Thoracic aorta (tissue), 2 donors: ENCODE measurements at regions not wholly inside any gene's neighbourhood (a gene's known extent, or its start where the extent isn't known, plus 50 kb on each side); places are given as distances from the start of the nearest gene placed in this dataset.

Experiments
- ATAC-seq: fragments of 150-250 bp; one replicate; pipeline ENCODE4 v1.8.0; 2017; ENCODE audit warnings: low read depth; ENCODE audit not compliant: insufficient number of reproducible peaks, low FRiP score
- DNase-seq: peaks from one replicate; pipeline ENCODE4 v3.0.0-alpha.2; 2020; ENCODE audit warnings: low spot score
- H3K27ac ChIP-seq, 2 donors: fragments of 200-600 bp; sonication (generic); 1 replicate in 1 of 2; 2 replicates in 1 of 2; pipeline ENCODE4 v1.5.1; 2016; ENCODE audit warnings: mild to moderate bottlenecking in 2 of 2, moderate library complexity in 2 of 2
- H3K27me3 ChIP-seq: fragments of 200-600 bp; sonication (generic); replicated peaks from 2 replicates; pipeline ENCODE4 v1.6.0; 2016; ENCODE audit warnings: mild to moderate bottlenecking; ENCODE audit not compliant: insufficient read depth
- H3K36me3 ChIP-seq: fragments of 200-600 bp; sonication (generic); one replicate; pipeline ENCODE4 v1.5.1; 2016
- H3K4me1 ChIP-seq, 2 donors: fragments of 200-600 bp; sonication (generic); 1 replicate in 1 of 2; 2 replicates in 1 of 2; pipeline versions ENCODE4 v1.5.1 to v1.6.0; 2016; ENCODE audit warnings: low read depth in 2 of 2, mild to moderate bottlenecking in 1 of 2; ENCODE audit not compliant: control insufficient read depth in 1 of 2
- H3K4me3 ChIP-seq: fragments of 200-600 bp; sonication (generic); 2 replicates; pipeline ENCODE4 v1.5.1; 2016; ENCODE audit warnings: mild to moderate bottlenecking
- H3K9me3 ChIP-seq: fragments of 200-600 bp; sonication (generic); 2 replicates; pipeline ENCODE4 v1.5.1; 2016
- TF ChIP-seq, protein P1 (sequence below): fragments of 200-600 bp; sonication (generic); IDR thresholded peaks from one replicate; pipeline ENCODE4 v1.5.1; 2019; ENCODE audit warnings: antibody characterized with exemption

DNA sequence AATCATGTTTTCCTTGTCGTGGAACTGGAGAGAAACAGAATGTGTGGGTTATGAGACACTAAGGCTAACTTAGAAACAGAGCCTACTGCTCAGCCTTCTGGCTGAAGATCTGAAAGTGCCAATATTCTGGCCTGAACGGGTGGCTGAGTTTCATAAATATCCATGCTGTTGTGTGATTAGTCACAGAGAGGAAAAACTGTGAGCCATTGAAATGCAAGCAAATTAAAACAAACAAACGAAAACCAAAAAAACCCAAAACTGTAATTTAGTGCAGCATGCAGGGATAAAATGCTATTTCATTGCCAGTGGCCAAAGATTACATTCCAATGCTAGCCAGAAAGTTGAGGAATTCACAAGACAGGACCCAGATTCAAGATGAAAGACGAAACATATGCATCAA lies 315.1 kb downstream of the UBE3D start:
- peak; percentile 28 for ATAC-seq
- DNase-seq: no peak
- no peaks in the 10 kb centered on the region for H3K36me3 ChIP-seq
- H3K27ac ChIP-seq: no peak overlapping the region
- H3K27me3 ChIP-seq: no peaks in the 10 kb centered on the region
- TF ChIP-seq, protein P1, sequence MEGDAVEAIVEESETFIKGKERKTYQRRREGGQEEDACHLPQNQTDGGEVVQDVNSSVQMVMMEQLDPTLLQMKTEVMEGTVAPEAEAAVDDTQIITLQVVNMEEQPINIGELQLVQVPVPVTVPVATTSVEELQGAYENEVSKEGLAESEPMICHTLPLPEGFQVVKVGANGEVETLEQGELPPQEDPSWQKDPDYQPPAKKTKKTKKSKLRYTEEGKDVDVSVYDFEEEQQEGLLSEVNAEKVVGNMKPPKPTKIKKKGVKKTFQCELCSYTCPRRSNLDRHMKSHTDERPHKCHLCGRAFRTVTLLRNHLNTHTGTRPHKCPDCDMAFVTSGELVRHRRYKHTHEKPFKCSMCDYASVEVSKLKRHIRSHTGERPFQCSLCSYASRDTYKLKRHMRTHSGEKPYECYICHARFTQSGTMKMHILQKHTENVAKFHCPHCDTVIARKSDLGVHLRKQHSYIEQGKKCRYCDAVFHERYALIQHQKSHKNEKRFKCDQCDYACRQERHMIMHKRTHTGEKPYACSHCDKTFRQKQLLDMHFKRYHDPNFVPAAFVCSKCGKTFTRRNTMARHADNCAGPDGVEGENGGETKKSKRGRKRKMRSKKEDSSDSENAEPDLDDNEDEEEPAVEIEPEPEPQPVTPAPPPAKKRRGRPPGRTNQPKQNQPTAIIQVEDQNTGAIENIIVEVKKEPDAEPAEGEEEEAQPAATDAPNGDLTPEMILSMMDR: no peak
- H3K4me3 ChIP-seq: no peak overlapping the region
- H3K9me3 ChIP-seq: no peaks in the 10 kb centered on the region
- H3K4me1 ChIP-seq: no peaks in the 10 kb centered on the region

DNA sequence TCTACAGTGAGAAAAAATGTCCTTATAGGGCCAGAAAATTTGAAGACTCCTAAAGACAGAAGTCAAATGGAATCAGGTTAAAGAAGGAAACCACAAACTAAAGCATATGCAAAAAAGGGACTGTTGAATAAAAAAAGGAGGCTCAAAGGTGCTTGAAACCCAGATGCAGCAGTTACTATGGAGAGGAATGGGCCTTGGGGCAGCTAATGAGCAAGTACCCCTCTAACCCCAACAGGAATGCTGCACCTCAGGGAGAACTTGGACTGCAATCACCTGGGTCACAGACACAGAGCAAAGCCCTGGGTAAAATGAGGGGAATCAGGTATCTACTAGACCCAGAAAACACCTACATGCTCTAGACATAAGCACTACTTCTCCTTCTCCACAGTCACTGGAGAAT lies 313.9 kb downstream of the UBE3D start:
- Histone ChIP-seq H3K9me3 (no peaks in the 10 kb centered on the region), H3K4me1 (no peaks in the 10 kb centered on the region), H3K36me3 (no peaks in the 10 kb centered on the region), H3K27ac (no peak overlapping the region), H3K4me3 (no peak overlapping the region), H3K27me3 (no peaks in the 10 kb centered on the region)
- ATAC-seq (no peak), DNase-seq (no peak)
- TF ChIP-seq, protein P1: no peak

DNA sequence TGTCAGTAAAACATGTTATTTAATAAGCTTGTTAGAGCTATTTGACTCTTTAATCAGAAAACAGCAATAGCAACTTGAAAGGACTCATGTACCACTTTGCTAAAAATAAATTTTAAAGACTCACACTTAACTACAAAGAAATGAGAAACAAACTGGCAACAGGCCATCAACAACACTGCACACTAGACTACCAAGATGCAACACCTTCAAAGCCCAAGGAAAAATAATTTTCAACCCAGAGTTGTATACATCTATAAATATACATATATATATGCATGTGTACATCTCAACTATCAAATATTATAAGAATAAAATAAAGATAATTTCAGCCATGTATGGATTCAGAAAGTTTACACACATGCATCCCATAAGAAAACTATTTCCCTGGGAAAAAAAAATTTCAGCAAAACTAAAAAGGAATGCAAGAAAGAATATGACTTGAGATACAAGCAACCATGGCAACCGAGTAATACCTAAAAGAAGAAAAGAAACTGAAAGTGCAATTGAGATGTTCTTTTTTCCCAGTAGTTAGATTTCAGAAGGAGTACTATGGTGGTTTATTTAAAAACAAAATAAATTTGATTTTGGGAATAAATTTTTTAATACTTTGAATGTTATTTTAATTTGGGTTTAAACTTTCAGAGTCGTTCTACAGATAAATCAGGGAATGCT lies 303.8 kb downstream of the UBE3D start:
- DNase-seq (no peak), ATAC-seq (no peak)
- H3K36me3 ChIP-seq: no peaks in the 10 kb centered on the region
- no peak overlapping the region for H3K4me3 ChIP-seq
- no peaks in the 10 kb centered on the region for H3K27me3 ChIP-seq
- no peak overlapping the region for H3K27ac ChIP-seq
- H3K4me1 ChIP-seq: no peaks in the 10 kb centered on the region
- H3K9me3 ChIP-seq: no peaks in the 10 kb centered on the region
- TF ChIP-seq, protein P1: no peak

DNA sequence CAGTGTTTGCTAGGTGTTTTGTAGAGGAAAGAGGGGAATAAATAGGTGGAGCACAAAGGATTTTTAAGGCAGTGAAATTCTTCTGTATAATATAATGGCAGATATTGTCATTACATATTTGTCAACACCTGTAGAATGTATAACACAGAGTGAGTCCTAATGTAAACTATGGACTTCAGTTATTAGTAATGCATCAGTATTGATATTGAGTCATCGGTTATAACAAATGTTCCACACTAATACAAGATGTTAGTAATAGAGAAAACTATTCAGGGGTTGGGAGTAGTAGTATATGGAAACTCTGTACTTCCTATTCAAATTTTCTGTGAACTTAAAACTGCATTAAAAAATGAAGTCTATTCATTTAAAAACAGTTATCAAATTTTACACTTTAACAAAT lies 299.2 kb downstream of the UBE3D start:
- TF ChIP-seq, protein P1: no peak
- Histone ChIP-seq H3K4me3 (no peak overlapping the region), H3K36me3 (no peaks in the 10 kb centered on the region), H3K27me3 (no peaks in the 10 kb centered on the region), H3K9me3 (no peaks in the 10 kb centered on the region), H3K4me1 (no peaks in the 10 kb centered on the region), H3K27ac (no peak overlapping the region)
- no peak for ATAC-seq
- DNase-seq: no peak

DNA sequence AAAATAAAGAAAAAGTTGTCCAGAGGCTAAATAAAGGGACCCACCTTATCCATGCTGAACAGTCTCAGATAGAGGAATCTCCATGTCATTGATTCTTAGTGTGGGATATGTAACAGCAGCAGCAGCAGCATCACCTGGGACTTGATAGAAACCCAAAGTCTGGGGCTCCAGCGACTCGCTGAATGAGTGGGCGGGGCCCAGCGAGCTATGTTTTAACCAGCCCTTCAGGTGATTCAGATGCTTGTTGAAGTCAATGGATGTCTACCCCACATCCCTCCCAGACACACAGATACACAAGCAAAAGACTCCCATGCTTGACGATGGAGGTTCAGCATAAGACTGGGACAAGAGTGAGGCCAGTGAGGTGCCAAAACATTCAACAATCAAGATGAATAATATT lies 298.6 kb downstream of the UBE3D start:
- no peak overlapping the region for H3K4me3 ChIP-seq
- no peaks in the 10 kb centered on the region for H3K36me3 ChIP-seq
- no peaks in the 10 kb centered on the region for H3K27me3 ChIP-seq
- TF ChIP-seq, protein P1: no peak
- H3K27ac ChIP-seq: no peak overlapping the region
- DNase-seq (no peak), ATAC-seq (no peak)
- H3K9me3 ChIP-seq: no peaks in the 10 kb centered on the region
- no peaks in the 10 kb centered on the region for H3K4me1 ChIP-seq
